ENCODE measurements at regions not wholly inside any gene's neighbourhood (a gene's known extent, or its start where the extent isn't known, plus 50 kb on each side); places are given as distances from the start of the nearest gene placed in this dataset.
"Not testable (repeated sequence)": the region's sequence is repeated elsewhere in the genome, so short reads cannot be mapped to it uniquely, and the experiment has no call there.

GRCh38 chr2:87542599-87543174, 205.2 kb upstream of the PLGLB2 start:
- not testable (repeated sequence) for DNase-seq (ENCODE audit: low read depth)

- not testable (repeated sequence) for DNase-seq (ENCODE audit: low read depth)
These were observed 204.1 kb upstream of the PLGLB2 start for GRCh38 chr2:87543797-87544196.

- DNase-seq (ENCODE audit: low read depth) = not testable (repeated sequence)
These were observed 200.8 kb upstream of the PLGLB2 start for GRCh38 chr2:87547106-87547505.

GRCh38 chr2:87547966-87548365, 199.9 kb upstream of the PLGLB2 start:
- not testable (repeated sequence) for DNase-seq (ENCODE audit: low read depth)

GRCh38 chr2:87548681-87549536, 199.0 kb upstream of the PLGLB2 start:
- DNase-seq (ENCODE audit: low read depth) = not testable (repeated sequence)

GRCh38 chr2:87549561-87550202, 198.2 kb upstream of the PLGLB2 start:
- not testable (repeated sequence) for DNase-seq (ENCODE audit: low read depth)

- DNase-seq (ENCODE audit: low read depth) = not testable (repeated sequence)
These were observed 193.2 kb upstream of the PLGLB2 start for GRCh38 chr2:87554678-87555077.

- not testable (repeated sequence) for DNase-seq (ENCODE audit: low read depth)
These were observed 192.8 kb upstream of the PLGLB2 start for GRCh38 chr2:87555082-87555481.

GRCh38 chr2:87559001-87559400, 188.9 kb upstream of the PLGLB2 start:
- not testable (repeated sequence) for DNase-seq (ENCODE audit: low read depth)

GRCh38 chr2:87559735-87560134, 188.2 kb upstream of the PLGLB2 start:
- DNase-seq (ENCODE audit: low read depth) = not testable (repeated sequence)

- not testable (repeated sequence) for DNase-seq (ENCODE audit: low read depth)
These were observed 182.8 kb upstream of the PLGLB2 start for GRCh38 chr2:87565116-87565515.

- not testable (repeated sequence) for DNase-seq (ENCODE audit: low read depth)
These were observed 181.4 kb upstream of the PLGLB2 start for GRCh38 chr2:87566531-87566930.

GRCh38 chr2:87567093-87567492, 180.8 kb upstream of the PLGLB2 start:
- not testable (repeated sequence) for DNase-seq (ENCODE audit: low read depth)

GRCh38 chr2:87567912-87568311, 180.0 kb upstream of the PLGLB2 start:
- DNase-seq (ENCODE audit: low read depth) = not testable (repeated sequence)

GRCh38 chr2:87568554-87569278, 179.2 kb upstream of the PLGLB2 start:
- DNase-seq (ENCODE audit: low read depth) = not testable (repeated sequence)

- DNase-seq (ENCODE audit: low read depth) = not testable (repeated sequence)
These were observed 178.0 kb upstream of the PLGLB2 start for GRCh38 chr2:87569689-87570397.

GRCh38 chr2:87571889-87572465, 175.9 kb upstream of the PLGLB2 start:
- not testable (repeated sequence) for DNase-seq (ENCODE audit: low read depth)

GRCh38 chr2:87572906-87573305, 175.0 kb upstream of the PLGLB2 start:
- not testable (repeated sequence) for DNase-seq (ENCODE audit: low read depth)

GRCh38 chr2:87573386-87574192, 174.3 kb upstream of the PLGLB2 start:
- DNase-seq (ENCODE audit: low read depth) = not testable (repeated sequence)
